ENCODE measurements at regions not wholly inside any gene's neighbourhood (a gene's known extent, or its start where the extent isn't known, plus 50 kb on each side); places are given as distances from the start of the nearest gene placed in this dataset.

- no peak for DNase-seq (ENCODE audit: low read depth, low spot score)
- no peak overlapping the region for H3K4me3 ChIP-seq (ENCODE audit: insufficient read length, low read depth)
- TF ChIP-seq YY1 (IDR thresholded peaks at IDR 0.05; ENCODE audit: insufficient read depth, insufficient read length) (no peak), ZNF274 (IDR thresholded peaks at IDR 0.05; ENCODE audit: low read depth, low read length) (no peak), SUZ12 (IDR thresholded peaks at IDR 0.05; ENCODE audit: extremely low read depth, insufficient read depth, insufficient read length) (no peak)
- no peaks in the 10 kb centered on the region for H3K36me3 ChIP-seq (ENCODE audit: insufficient read depth, insufficient read length, low read length)
- H3K9me3 ChIP-seq (ENCODE audit: insufficient read depth, low read length): no peaks in the 10 kb centered on the region
- H3K4me1 ChIP-seq (ENCODE audit: insufficient read depth, insufficient read length): no peaks in the 10 kb centered on the region
- H3K27me3 ChIP-seq (ENCODE audit: insufficient read depth, insufficient read length): no peaks in the 10 kb centered on the region
- H3K9ac ChIP-seq (ENCODE audit: insufficient read length, low read depth): no peak overlapping the region
These were observed 154.9 kb upstream of the PELI2 start for GRCh38 chr14:55963295-55963694.

GRCh38 chr14:55964091-55964490, 154.1 kb upstream of the PELI2 start:
- H3K9ac ChIP-seq (ENCODE audit: insufficient read length, low read depth): no peak overlapping the region
- H3K36me3 ChIP-seq (ENCODE audit: insufficient read depth, insufficient read length, low read length): no peaks in the 10 kb centered on the region
- H3K9me3 ChIP-seq (ENCODE audit: insufficient read depth, low read length): no peaks in the 10 kb centered on the region
- no peaks in the 10 kb centered on the region for H3K4me1 ChIP-seq (ENCODE audit: insufficient read depth, insufficient read length)
- TF ChIP-seq YY1 (IDR thresholded peaks at IDR 0.05; ENCODE audit: insufficient read depth, insufficient read length): no peak
- no peak for TF ChIP-seq SUZ12 (IDR thresholded peaks at IDR 0.05; ENCODE audit: extremely low read depth, insufficient read depth, insufficient read length)
- TF ChIP-seq ZNF274 (IDR thresholded peaks at IDR 0.05; ENCODE audit: low read depth, low read length): no peak
- no peak overlapping the region for H3K4me3 ChIP-seq (ENCODE audit: insufficient read length, low read depth)
- H3K27me3 ChIP-seq (ENCODE audit: insufficient read depth, insufficient read length): no peaks in the 10 kb centered on the region
- DNase-seq (ENCODE audit: low read depth, low spot score): no peak

- TF ChIP-seq SUZ12 (IDR thresholded peaks at IDR 0.05; ENCODE audit: extremely low read depth, insufficient read depth, insufficient read length): no peak
- no peak for TF ChIP-seq ZNF274 (IDR thresholded peaks at IDR 0.05; ENCODE audit: low read depth, low read length)
- TF ChIP-seq YY1 (IDR thresholded peaks at IDR 0.05; ENCODE audit: insufficient read depth, insufficient read length): no peak
- no peak overlapping the region for H3K9ac ChIP-seq (ENCODE audit: insufficient read length, low read depth)
- H3K4me3 ChIP-seq (ENCODE audit: insufficient read length, low read depth): no peak overlapping the region
- H3K36me3 ChIP-seq (ENCODE audit: insufficient read depth, insufficient read length, low read length): no peaks in the 10 kb centered on the region
- H3K27me3 ChIP-seq (ENCODE audit: insufficient read depth, insufficient read length): no peaks in the 10 kb centered on the region
- no peaks in the 10 kb centered on the region for H3K4me1 ChIP-seq (ENCODE audit: insufficient read depth, insufficient read length)
- no peaks in the 10 kb centered on the region for H3K9me3 ChIP-seq (ENCODE audit: insufficient read depth, low read length)
- no peak for DNase-seq (ENCODE audit: low read depth, low spot score)
These were observed 153.4 kb upstream of the PELI2 start for GRCh38 chr14:55964821-55965220.

GRCh38 chr14:55965851-55966250, 152.4 kb upstream of the PELI2 start:
- Histone ChIP-seq H3K36me3 (ENCODE audit: insufficient read depth, insufficient read length, low read length) (no peaks in the 10 kb centered on the region), H3K4me1 (ENCODE audit: insufficient read depth, insufficient read length) (no peaks in the 10 kb centered on the region), H3K27me3 (ENCODE audit: insufficient read depth, insufficient read length) (no peaks in the 10 kb centered on the region), H3K9ac (ENCODE audit: insufficient read length, low read depth) (no peak overlapping the region), H3K4me3 (ENCODE audit: insufficient read length, low read depth) (no peak overlapping the region), H3K9me3 (ENCODE audit: insufficient read depth, low read length) (no peaks in the 10 kb centered on the region)
- no peak for TF ChIP-seq ZNF274 (IDR thresholded peaks at IDR 0.05; ENCODE audit: low read depth, low read length)
- TF ChIP-seq SUZ12 (IDR thresholded peaks at IDR 0.05; ENCODE audit: extremely low read depth, insufficient read depth, insufficient read length): no peak
- TF ChIP-seq YY1 (IDR thresholded peaks at IDR 0.05; ENCODE audit: insufficient read depth, insufficient read length): no peak
- DNase-seq (ENCODE audit: low read depth, low spot score): no peak

GRCh38 chr14:55968741-55969140, 149.5 kb upstream of the PELI2 start:
- H3K36me3 ChIP-seq (ENCODE audit: insufficient read depth, insufficient read length, low read length): no peaks in the 10 kb centered on the region
- H3K4me3 ChIP-seq (ENCODE audit: insufficient read length, low read depth): no peak overlapping the region
- no peaks in the 10 kb centered on the region for H3K9me3 ChIP-seq (ENCODE audit: insufficient read depth, low read length)
- no peaks in the 10 kb centered on the region for H3K27me3 ChIP-seq (ENCODE audit: insufficient read depth, insufficient read length)
- H3K9ac ChIP-seq (ENCODE audit: insufficient read length, low read depth): no peak overlapping the region
- no peak for TF ChIP-seq ZNF274 (IDR thresholded peaks at IDR 0.05; ENCODE audit: low read depth, low read length)
- no peak for TF ChIP-seq YY1 (IDR thresholded peaks at IDR 0.05; ENCODE audit: insufficient read depth, insufficient read length)
- no peak for TF ChIP-seq SUZ12 (IDR thresholded peaks at IDR 0.05; ENCODE audit: extremely low read depth, insufficient read depth, insufficient read length)
- H3K4me1 ChIP-seq (ENCODE audit: insufficient read depth, insufficient read length): no peaks in the 10 kb centered on the region
- no peak for DNase-seq (ENCODE audit: low read depth, low spot score)

- Histone ChIP-seq H3K36me3 (ENCODE audit: insufficient read depth, insufficient read length, low read length) (no peaks in the 10 kb centered on the region), H3K9ac (ENCODE audit: insufficient read length, low read depth) (no peak overlapping the region), H3K4me1 (ENCODE audit: insufficient read depth, insufficient read length) (no peaks in the 10 kb centered on the region), H3K4me3 (ENCODE audit: insufficient read length, low read depth) (no peak overlapping the region), H3K27me3 (ENCODE audit: insufficient read depth, insufficient read length) (no peaks in the 10 kb centered on the region), H3K9me3 (ENCODE audit: insufficient read depth, low read length) (no peaks in the 10 kb centered on the region)
- DNase-seq (ENCODE audit: low read depth, low spot score): no peak
- TF ChIP-seq SUZ12 (IDR thresholded peaks at IDR 0.05; ENCODE audit: extremely low read depth, insufficient read depth, insufficient read length) (no peak), YY1 (IDR thresholded peaks at IDR 0.05; ENCODE audit: insufficient read depth, insufficient read length) (no peak), ZNF274 (IDR thresholded peaks at IDR 0.05; ENCODE audit: low read depth, low read length) (no peak)
These were observed 144.9 kb upstream of the PELI2 start for GRCh38 chr14:55973285-55973800.

- DNase-seq (ENCODE audit: low read depth, low spot score): no peak
- Histone ChIP-seq H3K4me3 (ENCODE audit: insufficient read length, low read depth) (no peak overlapping the region), H3K4me1 (ENCODE audit: insufficient read depth, insufficient read length) (no peaks in the 10 kb centered on the region)
These were observed 144.1 kb upstream of the PELI2 start for GRCh38 chr14:55973911-55974630.

More at GRCh38 chr14:55973911-55974630, 144.1 kb upstream of the PELI2 start:
- no peak overlapping the region for H3K9ac ChIP-seq (ENCODE audit: insufficient read length, low read depth)
- H3K9me3 ChIP-seq (ENCODE audit: insufficient read depth, low read length): no peaks in the 10 kb centered on the region
- TF ChIP-seq YY1 (IDR thresholded peaks at IDR 0.05; ENCODE audit: insufficient read depth, insufficient read length) (no peak), SUZ12 (IDR thresholded peaks at IDR 0.05; ENCODE audit: extremely low read depth, insufficient read depth, insufficient read length) (no peak), ZNF274 (IDR thresholded peaks at IDR 0.05; ENCODE audit: low read depth, low read length) (no peak)
- H3K36me3 ChIP-seq (ENCODE audit: insufficient read depth, insufficient read length, low read length): no peaks in the 10 kb centered on the region
- no peaks in the 10 kb centered on the region for H3K27me3 ChIP-seq (ENCODE audit: insufficient read depth, insufficient read length)
